ENCODE measurements at regions not wholly inside any gene's neighbourhood (a gene's known extent, or its start where the extent isn't known, plus 50 kb on each side); places are given as distances from the start of the nearest gene placed in this dataset.
"Not testable (repeated sequence)": the region's sequence is repeated elsewhere in the genome, so short reads cannot be mapped to it uniquely, and the experiment has no call there.

GRCh38 chr12:61282790-61283575, 977.2 kb upstream of the USP15 start:
- no peak for DNase-seq (ENCODE audit: low read depth in 2 of 2)

DNA sequence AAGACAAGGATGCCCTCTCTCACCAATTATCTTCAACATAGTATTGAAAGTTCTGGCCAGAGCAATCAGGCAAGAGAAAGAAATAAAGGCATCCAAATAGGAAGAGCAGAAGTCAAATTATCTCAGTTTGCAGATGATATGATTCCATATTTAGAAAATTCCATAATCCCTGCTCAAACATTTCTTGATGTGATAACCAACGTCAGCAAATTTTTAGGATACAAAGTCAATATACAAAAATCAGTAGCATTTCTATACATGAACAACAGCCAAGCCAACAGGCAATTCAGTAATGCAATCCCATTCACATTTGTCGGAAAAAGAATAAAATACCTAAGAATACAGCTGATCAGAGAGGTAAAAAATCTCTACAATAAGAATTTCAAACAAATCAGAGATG, 969.7 kb upstream of the USP15 start:
- DNase-seq (ENCODE audit: low read depth in 2 of 2) = no peak

GRCh38 chr12:61291647-61292046, 968.6 kb upstream of the USP15 start:
- no peak for DNase-seq (ENCODE audit: low read depth in 2 of 2)

- not testable (repeated sequence) for DNase-seq (ENCODE audit: low read depth in 2 of 2)
Observed at GRCh38 chr12:61294011-61294410, 966.2 kb upstream of the USP15 start.

- no peak for DNase-seq (ENCODE audit: low read depth in 2 of 2)
Observed at GRCh38 chr12:61301817-61302216, 958.4 kb upstream of the USP15 start.

DNA sequence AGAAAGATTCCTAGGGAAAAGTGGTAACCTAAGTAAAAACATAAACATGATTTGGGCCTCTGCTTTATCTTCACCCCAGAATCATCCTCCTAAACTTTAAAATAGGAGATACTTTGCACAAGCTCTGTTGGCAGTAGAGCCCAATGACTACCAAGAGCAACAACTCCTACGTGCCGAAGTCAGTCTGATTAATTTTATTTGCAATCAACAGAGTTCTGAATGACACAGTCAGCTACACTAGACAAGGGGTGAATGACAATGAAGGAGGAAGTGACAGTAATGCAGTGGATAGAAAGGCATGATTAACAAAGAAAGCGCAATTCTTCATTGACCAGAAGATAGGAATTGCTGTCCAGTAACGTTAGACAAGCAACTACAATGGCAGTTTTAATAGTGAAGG, 957.9 kb upstream of the USP15 start:
- DNase-seq (ENCODE audit: low read depth in 2 of 2) = no peak

GRCh38 chr12:61308220-61308619, 952.0 kb upstream of the USP15 start:
- DNase-seq (ENCODE audit: low read depth in 2 of 2) = no peak

DNA sequence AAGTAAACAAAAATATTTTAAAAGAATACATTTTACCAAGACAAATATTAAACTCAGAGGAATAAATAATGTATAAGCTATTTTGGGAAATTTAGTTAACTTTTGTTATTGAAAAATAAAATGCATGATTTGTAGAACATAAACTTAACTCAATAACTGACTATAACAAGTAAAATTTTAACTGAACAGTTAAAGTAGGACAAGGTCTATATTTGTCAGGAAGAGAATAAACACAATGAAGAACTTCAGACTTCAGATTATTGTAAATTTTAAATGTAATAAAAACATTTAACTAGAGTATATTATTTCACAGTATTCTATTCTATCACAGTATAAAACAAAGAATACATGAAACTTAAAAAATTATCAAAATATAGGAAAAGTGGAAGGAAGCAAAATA, 948.8 kb upstream of the USP15 start:
- no peak for DNase-seq (ENCODE audit: low read depth in 2 of 2)

DNA sequence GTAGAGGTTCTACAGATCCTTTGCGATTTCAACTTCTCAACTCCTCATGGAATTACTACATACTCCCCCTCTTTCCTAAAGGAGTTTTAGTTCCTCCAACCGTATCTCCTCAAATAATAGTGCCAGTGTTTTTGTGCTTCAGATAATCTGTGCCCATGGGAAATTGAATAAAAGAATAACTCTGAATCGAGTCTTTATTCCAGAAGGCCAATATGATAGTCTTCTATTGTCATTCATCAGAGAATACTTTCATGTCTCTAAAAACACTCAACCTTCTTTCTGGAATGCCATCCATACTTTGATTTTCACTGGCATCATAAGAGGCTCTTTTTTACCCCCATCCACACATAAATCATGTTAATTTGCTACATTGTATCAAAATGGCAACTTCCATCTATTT, 911.3 kb upstream of the USP15 start:
- DNase-seq (ENCODE audit: low read depth in 2 of 2) = no peak

GRCh38 chr12:61355105-61355504, 905.1 kb upstream of the USP15 start:
- no peak for DNase-seq (ENCODE audit: low read depth in 2 of 2)

GRCh38 chr12:61356485-61356884, 903.7 kb upstream of the USP15 start:
- DNase-seq (ENCODE audit: low read depth in 2 of 2) = no peak

DNA sequence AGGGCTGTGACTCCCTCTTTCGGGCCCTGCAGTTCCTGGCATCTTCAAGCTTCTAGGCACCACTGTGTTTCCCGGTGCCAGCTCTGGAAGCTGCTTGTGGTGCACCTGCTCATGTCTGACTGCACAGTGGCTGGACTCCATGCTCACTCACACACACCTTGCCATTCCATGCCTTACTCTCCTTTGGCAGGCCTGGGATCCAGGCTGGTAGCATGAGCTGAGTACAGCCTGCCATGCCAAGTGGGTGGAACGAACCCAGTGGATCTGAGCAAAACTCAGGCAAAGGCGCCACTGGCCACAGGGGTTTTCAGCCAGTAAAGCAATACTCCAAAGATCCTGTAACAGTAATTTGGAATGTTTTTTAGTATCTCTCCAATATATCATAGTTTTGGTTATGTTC, 902.7 kb upstream of the USP15 start:
- DNase-seq (ENCODE audit: low read depth in 2 of 2) = no peak

- no peak for DNase-seq (ENCODE audit: low read depth in 2 of 2)
Observed at GRCh38 chr12:61362037-61362436, 898.2 kb upstream of the USP15 start.

DNA sequence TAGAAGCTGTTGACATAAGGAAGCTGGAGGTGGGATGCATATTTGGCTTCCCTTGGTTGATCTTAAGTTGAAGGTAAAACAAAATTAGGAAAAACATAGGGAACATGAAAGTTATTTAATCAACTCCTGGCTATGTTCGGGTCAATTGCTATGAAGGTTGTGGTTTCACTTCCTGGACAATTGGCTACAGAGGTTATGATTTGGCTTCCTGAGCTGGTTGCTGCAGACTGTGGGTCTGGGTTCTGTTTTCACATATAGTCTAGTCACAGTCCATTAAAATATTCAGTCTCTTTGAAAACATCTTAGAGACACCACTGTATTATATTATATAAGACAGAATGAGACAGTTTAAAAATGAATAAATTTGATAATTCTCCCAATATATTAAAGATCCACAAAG, 895.2 kb upstream of the USP15 start:
- no peak for DNase-seq (ENCODE audit: low read depth in 2 of 2)

- no peak for DNase-seq (ENCODE audit: low read depth in 2 of 2)
Observed at GRCh38 chr12:61367281-61367785, 892.9 kb upstream of the USP15 start.

- DNase-seq (ENCODE audit: low read depth in 2 of 2) = no peak
Observed at GRCh38 chr12:61369241-61369910, 890.8 kb upstream of the USP15 start.

GRCh38 chr12:61384511-61384910, 875.7 kb upstream of the USP15 start:
- no peak for DNase-seq (ENCODE audit: low read depth in 2 of 2)

- DNase-seq (ENCODE audit: low read depth in 2 of 2) = no peak
Observed at GRCh38 chr12:61385771-61386170, 874.4 kb upstream of the USP15 start.

DNA sequence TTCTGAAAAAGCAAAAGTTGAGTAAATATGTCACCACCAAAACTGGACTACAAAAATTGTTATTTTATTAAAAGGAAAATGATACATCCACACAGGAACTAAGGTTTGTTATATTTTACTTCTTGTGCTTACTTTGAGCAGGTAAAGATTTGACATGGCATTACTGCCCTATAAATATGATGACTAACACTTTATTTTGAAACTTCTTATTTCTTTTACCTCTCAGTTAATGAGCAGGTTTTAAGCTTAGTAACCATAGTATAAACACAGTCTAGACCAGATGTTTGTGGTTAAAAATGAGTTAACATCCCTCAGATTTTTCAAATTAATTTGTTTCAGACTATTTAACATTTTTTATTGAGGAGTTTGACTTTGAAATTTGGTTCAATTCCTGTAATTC, 862.5 kb upstream of the USP15 start:
- no peak for DNase-seq (ENCODE audit: low read depth in 2 of 2)

GRCh38 chr12:61412201-61412600, 848.0 kb upstream of the USP15 start:
- DNase-seq (ENCODE audit: low read depth in 2 of 2) = no peak

DNA sequence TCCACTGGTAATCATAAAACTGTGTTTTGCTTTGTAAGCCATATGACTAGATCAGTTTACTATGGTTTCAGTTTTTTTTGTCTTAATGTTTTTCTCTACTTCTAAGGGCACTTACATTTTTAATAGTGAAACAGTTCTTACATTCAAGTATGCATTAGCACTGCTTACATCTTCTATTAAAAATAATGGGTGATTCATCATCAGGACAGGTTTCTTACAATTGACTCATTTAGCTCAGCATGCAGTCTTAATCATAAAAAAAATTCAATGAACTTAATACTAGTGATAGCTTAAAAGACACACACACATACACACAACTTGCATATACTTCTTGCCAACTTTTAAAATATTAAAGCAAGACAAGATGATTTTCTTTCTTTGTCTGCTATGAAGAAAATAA, 845.7 kb upstream of the USP15 start:
- no peak for DNase-seq (ENCODE audit: low read depth in 2 of 2)

DNA sequence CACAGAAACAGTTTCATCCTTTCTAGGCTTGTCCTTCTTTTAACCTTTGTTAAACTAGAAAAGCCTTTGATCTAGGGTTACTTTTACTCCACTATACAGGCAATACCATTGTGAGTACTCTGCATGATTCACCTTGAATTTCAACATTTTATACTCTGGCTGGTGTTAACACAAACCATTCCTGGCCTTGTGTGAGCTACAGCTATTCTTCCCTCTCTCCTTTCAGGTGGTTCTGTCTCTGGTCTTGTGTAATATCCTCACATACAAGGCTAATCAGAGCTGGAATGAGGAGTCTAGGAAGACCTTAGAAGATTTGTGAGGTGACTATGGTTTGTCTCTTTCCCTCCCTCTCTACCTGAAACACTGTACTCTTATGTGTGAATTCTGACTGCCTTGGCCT, 837.4 kb upstream of the USP15 start:
- no peak for DNase-seq (ENCODE audit: low read depth in 2 of 2)

DNA sequence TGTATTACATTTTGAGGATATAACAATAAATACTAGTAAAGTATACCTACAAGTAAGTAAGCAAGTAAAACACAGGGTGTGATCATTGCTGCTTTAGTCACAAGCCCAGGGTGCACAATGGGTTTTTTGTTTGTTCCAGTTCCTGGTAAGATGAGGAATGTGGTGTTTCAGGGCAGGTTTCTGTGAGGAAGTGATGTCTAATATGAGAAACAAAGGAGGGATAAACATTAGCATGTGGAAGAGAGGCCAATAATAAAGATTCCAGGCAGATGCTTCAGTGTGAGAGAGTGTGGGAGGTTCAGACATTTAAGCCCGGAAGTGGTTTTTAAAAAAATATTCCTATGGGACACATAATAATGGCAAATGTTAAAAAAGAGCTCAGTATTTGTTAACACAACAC, 808.1 kb upstream of the USP15 start:
- no peak for DNase-seq (ENCODE audit: low read depth in 2 of 2)

All from stimulated activated CD4-positive, alpha-beta T cell treated with anti-CD3 and anti-CD28 coated beads, Interleukin-1b, Interleukin-23, amount 100 ng/mL, for 1 hour (primary cell).